Esophagus (tissue), 2 donors: ENCODE measurements at regions not wholly inside any gene's neighbourhood (a gene's known extent, or its start where the extent isn't known, plus 50 kb on each side); places are given as distances from the start of the nearest gene placed in this dataset.
"Not testable (repeated sequence)": the region's sequence is repeated elsewhere in the genome, so short reads cannot be mapped to it uniquely, and the experiment has no call there.

Experiments used
- H3K27ac ChIP-seq, 2 donors: one replicate each; pipeline ENCODE4 v1.5.1; 2013; ENCODE audit warnings: low read depth in 2 of 2, mild to moderate bottlenecking in 2 of 2, inconsistent platforms in 1 of 2, low read length in 1 of 2, moderate library complexity in 1 of 2
- H3K27me3 ChIP-seq, 2 donors: one replicate each; pipeline ENCODE4 v1.6.1; 2013; ENCODE audit warnings: low read length in 2 of 2, control low read depth in 1 of 2, mild to moderate bottlenecking in 1 of 2; ENCODE audit not compliant: insufficient read depth in 2 of 2, control insufficient read depth in 1 of 2
- H3K36me3 ChIP-seq, 2 donors: one replicate each; pipeline ENCODE4 v1.6.1; 2013; ENCODE audit warnings: low read length in 1 of 2; ENCODE audit not compliant: control insufficient read depth in 2 of 2, insufficient read depth in 2 of 2
- H3K4me1 ChIP-seq, 2 donors: one replicate each; pipeline ENCODE4 v1.6.1; 2013; ENCODE audit warnings: low read length in 1 of 2; ENCODE audit not compliant: control insufficient read depth in 2 of 2, insufficient read depth in 2 of 2
- H3K4me3 ChIP-seq, 2 donors: one replicate each; pipeline ENCODE4 v1.5.1; 2013; ENCODE audit warnings: low read length in 2 of 2, mild to moderate bottlenecking in 2 of 2, low read depth in 1 of 2, moderate library complexity in 1 of 2
- H3K9me3 ChIP-seq, 2 donors: one replicate each; pipeline ENCODE4 v1.6.1; 2013; ENCODE audit warnings: mild to moderate bottlenecking in 2 of 2, low read depth in 1 of 2, low read length in 1 of 2, moderate library complexity in 1 of 2; ENCODE audit not compliant: control insufficient read depth in 2 of 2, insufficient read depth in 1 of 2
- WGBS, 2 donors: extraction: QIAGEN DNeasy Blood & Tissue Kit; methylation state at CpG; one replicate each; pipeline ENCODE4 v1.1.7; 2013; 5-methylcytosine and 5-hydroxymethylcytosine counted together
- donor health status: healthy with polysubstance abuse.
- donor health status: Bipolar disorder and iron deficiency.

- H3K36me3 ChIP-seq, result not testable (repeated sequence)
- 18 to 22% methylated on average over 2 of the region's 2 CpGs for WGBS, 2 donors
Measured at GRCh38 chr11:87507722-87508121, 470.0 kb downstream of the TMEM135 start.

GRCh38 chr11:87506946-87507345 lies 469.2 kb downstream of the TMEM135 start:
- not testable (repeated sequence) for H3K9me3 ChIP-seq, H3K36me3 ChIP-seq, H3K4me1 ChIP-seq, H3K27me3 ChIP-seq, H3K4me3 ChIP-seq, H3K27ac ChIP-seq
- 67 to 68% methylated on average over 6 of the region's 6 CpGs for WGBS, 2 donors

More at GRCh38 chr11:87507722-87508121, 470.0 kb downstream of the TMEM135 start:
- H3K4me1 ChIP-seq, H3K4me3 ChIP-seq, H3K9me3 ChIP-seq, H3K27ac ChIP-seq, H3K27me3 ChIP-seq: not testable (repeated sequence)

- no peaks in the 10 kb centered on the region for H3K27me3 ChIP-seq
Measured at GRCh38 chr11:87501388-87501787, 463.7 kb downstream of the TMEM135 start.

GRCh38 chr11:87494936-87495335 lies 457.2 kb downstream of the TMEM135 start:
- not testable (repeated sequence) for H3K27me3 ChIP-seq, H3K4me3 ChIP-seq, H3K4me1 ChIP-seq, H3K36me3 ChIP-seq, H3K27ac ChIP-seq, H3K9me3 ChIP-seq
- 90 to 94% methylated on average over 3 of the region's 3 CpGs for WGBS, 2 donors

More at GRCh38 chr11:87501388-87501787, 463.7 kb downstream of the TMEM135 start:
- no peaks in the 10 kb centered on the region for H3K4me1 ChIP-seq
- no peak overlapping the region for H3K27ac ChIP-seq
- no peak overlapping the region for H3K4me3 ChIP-seq
- no peaks in the 10 kb centered on the region for H3K36me3 ChIP-seq
- peaks cover 0 to 3% of the 10 kb centered on the region in 2 donors for H3K9me3 ChIP-seq
- 49 to 50% methylated on average over 1 of the region's 1 CpG for WGBS, 2 donors

- H3K36me3 ChIP-seq, H3K4me3 ChIP-seq, H3K9me3 ChIP-seq, H3K4me1 ChIP-seq, H3K27ac ChIP-seq, H3K27me3 ChIP-seq: not testable (repeated sequence)
- WGBS, 2 donors, result 64 to 73% methylated on average over 7 of the region's 7 CpGs
Measured at GRCh38 chr11:87494026-87494425, 456.3 kb downstream of the TMEM135 start.

- WGBS, 2 donors, result 32 to 44% methylated on average over 4 of the region's 4 CpGs
- no peak overlapping the region for H3K4me3 ChIP-seq
- no peaks in the 10 kb centered on the region for H3K4me1 ChIP-seq
Measured at GRCh38 chr11:87493516-87493915, 455.8 kb downstream of the TMEM135 start.

GRCh38 chr11:87491381-87491780 lies 453.6 kb downstream of the TMEM135 start:
- Histone ChIP-seq H3K36me3 (no peaks in the 10 kb centered on the region), H3K27ac (no peak overlapping the region), H3K4me3 (no peak overlapping the region), H3K9me3 (peaks cover 0 to 2% of the 10 kb centered on the region in 2 donors), H3K4me1 (no peaks in the 10 kb centered on the region), H3K27me3 (no peaks in the 10 kb centered on the region)
- WGBS, 2 donors, result 60 to 66% methylated on average over 3 of the region's 3 CpGs

More at GRCh38 chr11:87493516-87493915, 455.8 kb downstream of the TMEM135 start:
- Histone ChIP-seq H3K9me3 (peaks cover 0 to 5% of the 10 kb centered on the region in 2 donors), H3K27ac (no peak overlapping the region), H3K36me3 (no peaks in the 10 kb centered on the region), H3K27me3 (no peaks in the 10 kb centered on the region)

- no peaks in the 10 kb centered on the region for H3K36me3 ChIP-seq
- H3K27ac ChIP-seq, result no peak overlapping the region
- no peak overlapping the region for H3K4me3 ChIP-seq
- no peaks in the 10 kb centered on the region for H3K4me1 ChIP-seq
- H3K9me3 ChIP-seq, result peaks cover 0 to 2% of the 10 kb centered on the region in 2 donors
- H3K27me3 ChIP-seq, result no peaks in the 10 kb centered on the region
Measured at GRCh38 chr11:87490671-87491070, 452.9 kb downstream of the TMEM135 start.

GRCh38 chr11:87484566-87484965 lies 446.8 kb downstream of the TMEM135 start:
- Histone ChIP-seq H3K4me3 (no peak overlapping the region), H3K27ac (no peak overlapping the region), H3K27me3 (no peaks in the 10 kb centered on the region), H3K36me3 (no peaks in the 10 kb centered on the region), H3K9me3 (no peaks in the 10 kb centered on the region), H3K4me1 (no peaks in the 10 kb centered on the region)
- 89 to 94% methylated on average over 3 of the region's 3 CpGs for WGBS, 2 donors

- WGBS, 2 donors, result 55 to 68% methylated on average over 2 of the region's 2 CpGs
- Histone ChIP-seq H3K9me3 (no peaks in the 10 kb centered on the region), H3K36me3 (no peaks in the 10 kb centered on the region), H3K4me1 (no peaks in the 10 kb centered on the region), H3K27ac (no peak overlapping the region), H3K4me3 (no peak overlapping the region), H3K27me3 (no peaks in the 10 kb centered on the region)
Measured at GRCh38 chr11:87477321-87477720, 439.6 kb downstream of the TMEM135 start.
